ENCODE measurements at regions not wholly inside any gene's neighbourhood (a gene's known extent, or its start where the extent isn't known, plus 50 kb on each side); places are given as distances from the start of the nearest gene placed in this dataset.
A peak's percentile ranks its signal among the peaks of the same experiment; 100 is the strongest.

DNA sequence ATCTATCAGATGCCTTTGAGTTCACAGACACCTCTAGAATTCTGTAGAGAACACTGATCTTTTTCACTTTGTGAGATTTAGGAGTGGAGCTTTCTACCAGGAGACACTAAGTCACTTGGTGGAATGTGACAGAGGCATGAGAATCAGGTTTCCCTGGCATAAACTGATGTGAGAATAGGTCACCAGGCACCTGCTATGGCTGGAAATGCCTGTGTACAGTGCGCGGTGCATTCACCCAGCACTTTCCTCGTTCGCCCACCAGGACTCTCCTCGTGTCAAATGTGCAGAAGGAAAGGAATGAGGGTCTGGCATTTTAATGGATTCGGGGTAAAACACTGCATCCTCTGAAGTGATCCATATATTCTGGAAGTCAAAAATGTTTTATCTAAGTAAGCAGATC is 281.8 kb upstream of the TUT7 start:
- peak overlapping the region in 1 of 7 donors; percentile 26 for H3K27ac Mint-ChIP-seq
- Histone ChIP-seq H3K4me3 (replicated peaks in 1 of 3; ENCODE audit: low read depth in 2 of 3, low read length in 3 of 3) (no peak overlapping the region), H4K20me1 (ENCODE audit: insufficient read depth, low read length) (no peaks in the 10 kb centered on the region), H3K4me2 (replicated peaks; ENCODE audit: extremely low read depth, low read length, poor library complexity, severe bottlenecking) (no peak overlapping the region), H3K36me3 (replicated peaks in 1 of 2; ENCODE audit: control insufficient read depth in 1 of 2, insufficient read depth in 2 of 2, low read length in 2 of 2) (no peaks in the 10 kb centered on the region), H3K9ac (ENCODE audit: insufficient read depth, low read length, poor library complexity, severe bottlenecking) (no peak overlapping the region), H2AFZ (ENCODE audit: insufficient read depth, low read depth, low read length, poor library complexity, severe bottlenecking) (no peak overlapping the region), H3K27ac (ENCODE audit: low read depth in 1 of 2, low read length in 2 of 2) (no peak overlapping the region), H3K4me1 (ENCODE audit: control insufficient read depth in 1 of 2, insufficient read depth in 2 of 2, low read length in 2 of 2) (no peaks in the 10 kb centered on the region), H3K27me3 (ENCODE audit: control insufficient read depth in 2 of 2, insufficient read depth in 2 of 2, low read length in 2 of 2) (peaks cover 0 to 9% of the 10 kb centered on the region in 2 donors), H3K79me2 (ENCODE audit: insufficient read depth, low read length) (no peaks in the 10 kb centered on the region), H3K9me3 (replicated peaks in 1 of 2; ENCODE audit: control insufficient read depth in 1 of 2, insufficient read depth in 1 of 2, low read length in 2 of 2) (no peaks in the 10 kb centered on the region)
- intact Hi-C loops (cut with micrococcal nuclease) = loop anchor here (5.0 to 10.0 kb wide), 2 partner anchors 686 to 689 kb away; no protein-coding TSS in a partner anchor
- no peak overlapping the region for H3K4me3 Mint-ChIP-seq
- WGBS (ENCODE audit: insufficient coverage) = 87% methylated on average over 4 of the region's 6 CpGs
- H3K4me1 Mint-ChIP-seq = no peaks in the 10 kb centered on the region
- H3K9me3 Mint-ChIP-seq = peaks cover 0 to 2% (median 0%) of the 10 kb centered on the region in 7 donors
- TF ChIP-seq, protein P1, sequence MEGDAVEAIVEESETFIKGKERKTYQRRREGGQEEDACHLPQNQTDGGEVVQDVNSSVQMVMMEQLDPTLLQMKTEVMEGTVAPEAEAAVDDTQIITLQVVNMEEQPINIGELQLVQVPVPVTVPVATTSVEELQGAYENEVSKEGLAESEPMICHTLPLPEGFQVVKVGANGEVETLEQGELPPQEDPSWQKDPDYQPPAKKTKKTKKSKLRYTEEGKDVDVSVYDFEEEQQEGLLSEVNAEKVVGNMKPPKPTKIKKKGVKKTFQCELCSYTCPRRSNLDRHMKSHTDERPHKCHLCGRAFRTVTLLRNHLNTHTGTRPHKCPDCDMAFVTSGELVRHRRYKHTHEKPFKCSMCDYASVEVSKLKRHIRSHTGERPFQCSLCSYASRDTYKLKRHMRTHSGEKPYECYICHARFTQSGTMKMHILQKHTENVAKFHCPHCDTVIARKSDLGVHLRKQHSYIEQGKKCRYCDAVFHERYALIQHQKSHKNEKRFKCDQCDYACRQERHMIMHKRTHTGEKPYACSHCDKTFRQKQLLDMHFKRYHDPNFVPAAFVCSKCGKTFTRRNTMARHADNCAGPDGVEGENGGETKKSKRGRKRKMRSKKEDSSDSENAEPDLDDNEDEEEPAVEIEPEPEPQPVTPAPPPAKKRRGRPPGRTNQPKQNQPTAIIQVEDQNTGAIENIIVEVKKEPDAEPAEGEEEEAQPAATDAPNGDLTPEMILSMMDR (IDR thresholded peaks at IDR 0.05) = no peak
- H3K36me3 Mint-ChIP-seq = no peaks in the 10 kb centered on the region
- DNase-seq = no peak
- H3K27me3 Mint-ChIP-seq (ENCODE audit: low read depth in 3 of 3) = peaks cover 0 to 15% (median 7%) of the 10 kb centered on the region in 3 donors

DNA sequence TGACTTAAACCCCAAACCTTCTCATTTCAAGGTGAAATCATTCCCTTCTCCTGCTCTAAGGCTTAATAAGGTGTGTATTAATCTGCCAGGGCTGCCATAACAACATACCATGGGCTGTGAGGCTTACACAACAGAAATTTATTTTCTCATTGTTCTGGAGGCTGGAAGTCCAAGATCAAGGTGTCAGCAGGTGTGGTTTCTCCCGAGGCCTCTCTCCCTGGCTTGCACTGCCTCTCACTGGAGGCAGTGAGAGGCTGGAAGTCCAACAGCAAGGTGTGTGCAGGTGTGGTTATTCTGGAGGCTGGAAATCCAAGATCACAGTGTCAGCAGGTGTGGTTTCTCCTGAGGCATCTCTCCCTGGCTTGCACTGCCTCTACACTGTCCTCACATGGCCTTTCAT is 280.3 kb upstream of the TUT7 start:
- no peaks in the 10 kb centered on the region for H4K20me1 ChIP-seq (ENCODE audit: insufficient read depth, low read length)
- Mint-ChIP-seq H3K9me3 (peaks cover 0 to 2% (median 0%) of the 10 kb centered on the region in 7 donors), H3K27me3 (ENCODE audit: low read depth in 3 of 3) (peaks cover 0 to 13% (median 7%) of the 10 kb centered on the region in 3 donors), H3K27ac (no peak overlapping the region), H3K4me1 (no peaks in the 10 kb centered on the region), H3K4me3 (no peak overlapping the region), H3K36me3 (no peaks in the 10 kb centered on the region)
- H3K79me2 ChIP-seq (ENCODE audit: insufficient read depth, low read length) = no peaks in the 10 kb centered on the region
- H3K9ac ChIP-seq (ENCODE audit: insufficient read depth, low read length, poor library complexity, severe bottlenecking) = no peak overlapping the region
- no CpG with 5 or more reads among the region's 1 CpG for WGBS (ENCODE audit: insufficient coverage)
- no peak overlapping the region for H3K4me3 ChIP-seq (replicated peaks in 1 of 3; ENCODE audit: low read depth in 2 of 3, low read length in 3 of 3)
- H3K36me3 ChIP-seq (replicated peaks in 1 of 2; ENCODE audit: control insufficient read depth in 1 of 2, insufficient read depth in 2 of 2, low read length in 2 of 2) = no peaks in the 10 kb centered on the region
- intact Hi-C loops (cut with micrococcal nuclease) = loop anchor here (5.0 to 10.0 kb wide), 2 partner anchors 673 to 690 kb away; no protein-coding TSS in a partner anchor
- no peak overlapping the region for H2AFZ ChIP-seq (ENCODE audit: insufficient read depth, low read depth, low read length, poor library complexity, severe bottlenecking)
- TF ChIP-seq, protein P1 (IDR thresholded peaks at IDR 0.05) = no peak
- H3K27me3 ChIP-seq (ENCODE audit: control insufficient read depth in 2 of 2, insufficient read depth in 2 of 2, low read length in 2 of 2) = peaks cover 0 to 9% of the 10 kb centered on the region in 2 donors
- DNase-seq = no peak
- H3K4me1 ChIP-seq (ENCODE audit: control insufficient read depth in 1 of 2, insufficient read depth in 2 of 2, low read length in 2 of 2) = no peaks in the 10 kb centered on the region
- H3K27ac ChIP-seq (ENCODE audit: low read depth in 1 of 2, low read length in 2 of 2) = no peak overlapping the region
- H3K9me3 ChIP-seq (replicated peaks in 1 of 2; ENCODE audit: control insufficient read depth in 1 of 2, insufficient read depth in 1 of 2, low read length in 2 of 2) = no peaks in the 10 kb centered on the region
- H3K4me2 ChIP-seq (replicated peaks; ENCODE audit: extremely low read depth, low read length, poor library complexity, severe bottlenecking) = no peak overlapping the region

All from CD14-positive monocyte (primary cell).